Putamen (tissue), 1 donor: ENCODE measurements at regions not wholly inside any gene's neighbourhood (a gene's known extent, or its start where the extent isn't known, plus 50 kb on each side); places are given as distances from the start of the nearest gene placed in this dataset.
A peak's percentile ranks its signal among the peaks of the same experiment; 100 is the strongest.

ENCODE experiments used
- DNase-seq: peaks from one replicate; pipeline ENCODE4 v3.0.0-alpha.2; 2016; ENCODE audit warnings: low spot score

DNA sequence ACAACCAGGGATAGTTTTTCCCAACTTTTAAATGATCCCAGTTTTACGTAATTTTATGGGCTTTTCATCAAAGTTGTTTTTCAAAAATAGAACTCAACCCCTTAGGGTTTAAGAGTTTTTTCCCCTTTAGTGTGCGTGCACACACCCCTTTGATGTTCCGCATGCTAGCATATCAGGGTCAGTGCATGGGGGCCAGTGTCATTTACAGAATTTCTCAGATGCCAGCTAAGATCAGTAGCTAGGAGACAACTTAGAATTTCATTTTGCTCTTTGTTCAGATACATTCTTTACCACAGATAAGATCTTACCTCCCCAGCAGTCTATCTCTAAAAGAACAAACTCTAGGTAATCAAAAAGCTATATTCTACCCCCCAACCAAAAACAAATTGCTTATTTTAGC lies 238.5 kb upstream of the SASH1 start:
- DNase-seq = no peak

DNA sequence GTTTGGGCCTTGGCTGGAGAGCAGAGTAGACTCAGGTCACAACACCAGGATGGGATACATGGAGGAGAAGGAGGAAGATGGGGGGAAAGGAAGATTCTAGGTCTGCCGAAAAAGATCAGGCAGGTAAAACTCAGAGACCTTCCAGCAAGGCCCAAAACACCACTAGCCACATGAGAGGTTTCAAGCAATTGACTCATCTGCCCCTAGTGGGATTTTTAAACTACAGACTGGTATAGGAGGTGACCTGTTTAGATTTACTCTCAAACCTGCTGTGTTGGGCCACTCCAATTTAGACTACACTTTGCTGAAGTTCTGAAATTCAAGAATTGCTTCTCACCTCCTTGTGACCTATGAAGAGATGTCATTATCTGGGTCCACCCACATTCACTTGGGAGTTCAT lies 236.9 kb upstream of the SASH1 start:
- no peak for DNase-seq

- DNase-seq = no peak
These were observed 234.7 kb upstream of the SASH1 start for GRCh38 chr6:148107911-148108310.

DNA sequence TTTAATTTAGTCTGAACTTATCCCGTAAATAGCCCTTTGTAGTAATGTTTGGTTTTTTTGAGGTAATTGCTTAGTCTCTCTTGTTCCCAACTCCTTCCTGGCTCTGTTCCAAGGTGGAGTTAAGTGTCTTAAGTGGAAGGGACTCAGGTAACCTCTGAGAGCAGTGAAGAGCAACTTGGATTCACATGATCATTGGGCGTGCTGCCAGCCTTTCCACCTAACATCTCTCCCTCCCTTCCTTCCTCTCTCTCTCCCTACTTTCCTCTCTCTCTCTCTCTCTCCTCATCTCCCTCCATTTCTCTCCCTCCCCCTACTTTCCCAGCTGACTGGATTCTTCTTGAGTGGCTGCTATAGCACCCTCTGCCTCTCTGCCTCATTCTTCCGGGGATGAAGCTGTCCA lies 232.9 kb upstream of the SASH1 start:
- DNase-seq = no peak

- no peak for DNase-seq
These were observed 231.7 kb upstream of the SASH1 start for GRCh38 chr6:148110925-148111324.

DNA sequence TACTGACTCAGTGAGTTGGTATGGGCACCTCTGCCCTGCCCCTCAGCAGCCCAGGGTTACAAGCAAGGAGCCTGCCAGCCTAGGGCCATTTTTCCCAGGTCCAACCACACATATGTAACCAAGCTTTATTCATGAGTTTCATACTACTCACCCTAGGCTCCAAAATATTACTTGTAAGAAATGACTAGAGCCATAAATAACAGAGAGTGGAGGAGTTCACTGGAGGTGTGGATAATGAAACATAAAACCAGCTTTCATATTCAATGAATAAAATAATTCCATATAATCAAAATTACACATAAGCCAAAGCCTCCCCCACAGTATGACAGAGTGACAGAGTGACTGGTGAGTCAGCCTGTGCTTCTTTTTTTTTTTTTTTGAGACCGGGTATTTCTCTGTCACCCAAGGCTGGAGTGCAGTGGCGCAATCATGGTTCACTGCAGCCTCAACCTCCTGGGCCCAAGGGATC lies 229.8 kb upstream of the SASH1 start:
- peak; percentile 49 for DNase-seq

DNA sequence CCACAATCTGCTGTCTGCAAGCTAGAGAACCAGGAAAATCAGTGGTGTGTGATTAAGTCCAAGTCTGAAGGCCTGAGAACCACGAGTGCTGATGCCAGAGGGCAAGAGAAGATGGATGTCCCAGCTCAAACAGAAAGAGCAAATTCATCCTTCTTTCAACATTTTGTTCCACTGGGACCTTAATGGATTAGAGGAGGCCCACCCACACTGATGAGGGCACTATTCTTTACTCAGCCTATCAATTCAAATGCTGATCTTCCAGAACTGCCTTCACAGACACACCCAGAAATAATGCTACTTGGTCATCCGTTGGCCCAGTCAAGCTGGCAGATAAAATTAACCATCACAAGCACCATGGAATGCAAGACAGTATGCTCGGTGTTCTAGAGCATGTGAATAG lies 226.6 kb upstream of the SASH1 start:
- no peak for DNase-seq

DNA sequence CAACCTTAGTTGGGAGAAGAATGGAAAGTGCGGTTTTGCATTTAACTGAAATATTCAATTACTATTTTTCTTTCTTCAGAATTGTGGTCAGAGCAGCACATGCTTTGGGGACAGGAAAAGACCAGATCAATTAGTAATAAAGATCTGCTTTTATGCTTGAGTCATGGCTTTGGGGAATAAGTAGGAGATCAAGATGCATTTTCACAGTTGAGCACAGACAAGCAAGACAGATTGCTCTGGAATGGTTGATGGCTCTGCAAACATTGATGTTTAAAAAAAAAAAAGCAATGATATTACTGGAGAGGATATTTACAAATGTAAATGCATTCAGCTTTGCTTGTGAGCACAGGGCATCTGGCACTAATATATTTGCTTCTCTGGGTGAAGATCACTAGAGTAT lies 224.4 kb upstream of the SASH1 start:
- DNase-seq = no peak

GRCh38 chr6:148128014-148128730 lies 214.5 kb upstream of the SASH1 start:
- DNase-seq = no peak

DNA sequence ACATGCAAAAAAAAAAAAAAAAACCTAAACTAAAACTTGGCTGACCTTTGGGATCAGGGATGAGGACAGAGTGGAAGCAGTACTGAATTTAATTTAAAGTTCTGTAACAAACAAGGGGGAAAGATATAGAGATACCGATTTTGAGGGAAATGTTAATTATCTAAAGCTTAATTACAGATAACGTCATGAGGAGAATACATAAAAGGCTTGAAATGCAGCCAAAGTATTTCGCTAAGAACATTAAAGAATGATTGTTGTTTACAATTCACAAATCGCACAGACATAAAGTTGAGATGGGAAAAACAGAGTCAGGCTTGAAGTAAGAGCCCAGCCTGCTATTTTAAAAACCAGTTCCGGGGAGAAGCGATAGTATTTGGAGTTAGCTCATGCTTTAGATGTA lies 208.0 kb upstream of the SASH1 start:
- DNase-seq = no peak

- no peak for DNase-seq
These were observed 206.1 kb upstream of the SASH1 start for GRCh38 chr6:148136586-148136985.

GRCh38 chr6:148137652-148138051 lies 205.0 kb upstream of the SASH1 start:
- DNase-seq = no peak

- DNase-seq = no peak
These were observed 204.1 kb upstream of the SASH1 start for GRCh38 chr6:148138573-148138972.

DNA sequence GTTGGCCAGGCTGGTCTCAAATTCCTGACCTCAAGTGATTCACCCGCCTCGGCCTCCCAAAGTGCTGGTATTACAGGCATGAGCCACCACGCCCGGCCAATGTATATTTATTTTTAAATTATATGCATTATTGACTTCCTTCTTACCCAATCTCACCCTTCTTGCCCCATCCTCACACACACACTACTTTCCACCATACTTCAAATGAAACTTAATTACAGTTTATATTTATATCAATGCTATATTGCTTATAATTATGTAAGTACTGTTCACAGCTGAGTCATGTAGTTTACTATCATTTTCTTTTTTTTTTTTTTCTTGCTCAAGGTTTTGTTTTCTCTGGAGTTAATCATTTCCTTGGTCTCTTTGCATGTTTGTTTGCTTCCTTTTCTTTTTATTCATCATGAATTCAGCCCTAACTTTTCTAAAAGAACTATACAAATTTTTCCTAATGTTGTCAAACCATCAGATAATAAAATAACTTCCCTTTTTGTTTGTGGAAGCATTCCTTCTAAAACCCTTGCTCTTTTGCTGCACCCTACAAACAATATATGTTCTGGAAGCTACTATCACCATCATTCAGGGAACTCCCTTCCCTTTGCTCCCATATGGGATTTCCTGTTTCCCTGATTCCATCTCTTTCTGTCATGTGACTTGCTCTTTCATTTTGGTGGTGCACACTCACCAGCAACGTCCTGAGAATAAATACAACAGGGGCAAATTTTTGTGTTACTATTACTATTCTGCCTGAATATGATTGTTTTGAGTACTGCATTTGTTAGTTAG lies 201.7 kb upstream of the SASH1 start:
- no peak for DNase-seq

DNA sequence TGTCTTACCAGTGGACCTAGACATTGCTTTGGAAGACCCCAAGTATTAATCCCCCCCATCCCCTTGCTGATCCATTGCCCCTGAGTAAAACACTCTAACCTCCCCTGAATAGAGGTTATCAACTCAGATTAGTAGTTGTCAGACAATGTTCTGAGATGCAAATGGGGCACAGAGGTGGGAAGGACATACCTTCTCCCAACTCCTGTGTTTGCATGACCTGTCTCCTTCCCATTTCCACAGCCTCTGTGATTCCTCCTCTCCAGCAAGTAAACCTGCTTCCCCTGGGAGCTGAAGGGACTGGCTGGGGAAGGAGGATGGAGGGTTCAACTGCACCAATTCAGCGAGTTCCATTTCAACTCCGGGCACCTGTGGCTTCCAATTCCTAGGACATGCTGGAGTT lies 199.8 kb upstream of the SASH1 start:
- no peak for DNase-seq

- peak; percentile 21 for DNase-seq
These were observed 198.9 kb upstream of the SASH1 start for GRCh38 chr6:148143771-148144170.

- peak; percentile 64 for DNase-seq
These were observed 197.6 kb upstream of the SASH1 start for GRCh38 chr6:148144917-148145521.

DNA sequence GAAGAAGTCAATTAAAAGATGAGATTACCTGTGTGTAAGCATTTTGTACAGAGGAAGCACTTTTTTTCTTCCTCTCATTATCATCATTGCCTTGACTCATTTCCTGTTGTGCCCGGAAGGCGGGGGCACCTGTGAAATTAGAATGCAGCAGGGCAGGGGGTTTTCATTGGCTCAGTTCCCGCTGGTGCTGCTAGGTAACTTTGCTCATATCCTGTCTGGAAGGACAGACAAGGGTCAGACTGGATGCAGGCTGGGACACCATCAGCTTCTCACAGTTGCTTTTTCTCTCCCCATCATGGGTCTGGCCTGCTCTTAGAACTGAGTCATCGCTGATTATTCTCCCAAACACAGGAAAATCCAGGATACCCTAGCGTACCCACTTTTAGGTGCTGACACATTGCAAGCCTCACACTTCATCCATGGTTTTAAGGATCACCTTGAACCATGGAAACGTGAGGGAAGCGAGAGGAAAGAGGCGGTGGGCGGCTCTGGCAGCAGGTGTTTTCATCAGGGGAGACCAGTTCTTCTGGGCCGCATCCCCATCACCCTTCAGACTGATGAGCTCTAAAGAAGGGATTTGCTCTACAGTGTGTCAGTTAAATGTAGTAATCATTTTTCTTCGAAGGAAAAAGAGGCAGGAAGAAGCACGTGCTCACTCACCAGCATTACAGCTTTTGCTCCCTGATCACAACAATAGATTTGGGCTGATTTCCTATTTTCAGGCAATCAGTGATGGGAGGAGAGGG lies 195.7 kb upstream of the SASH1 start:
- no peak for DNase-seq

- DNase-seq = no peak
These were observed 195.2 kb upstream of the SASH1 start for GRCh38 chr6:148147463-148147830.

DNA sequence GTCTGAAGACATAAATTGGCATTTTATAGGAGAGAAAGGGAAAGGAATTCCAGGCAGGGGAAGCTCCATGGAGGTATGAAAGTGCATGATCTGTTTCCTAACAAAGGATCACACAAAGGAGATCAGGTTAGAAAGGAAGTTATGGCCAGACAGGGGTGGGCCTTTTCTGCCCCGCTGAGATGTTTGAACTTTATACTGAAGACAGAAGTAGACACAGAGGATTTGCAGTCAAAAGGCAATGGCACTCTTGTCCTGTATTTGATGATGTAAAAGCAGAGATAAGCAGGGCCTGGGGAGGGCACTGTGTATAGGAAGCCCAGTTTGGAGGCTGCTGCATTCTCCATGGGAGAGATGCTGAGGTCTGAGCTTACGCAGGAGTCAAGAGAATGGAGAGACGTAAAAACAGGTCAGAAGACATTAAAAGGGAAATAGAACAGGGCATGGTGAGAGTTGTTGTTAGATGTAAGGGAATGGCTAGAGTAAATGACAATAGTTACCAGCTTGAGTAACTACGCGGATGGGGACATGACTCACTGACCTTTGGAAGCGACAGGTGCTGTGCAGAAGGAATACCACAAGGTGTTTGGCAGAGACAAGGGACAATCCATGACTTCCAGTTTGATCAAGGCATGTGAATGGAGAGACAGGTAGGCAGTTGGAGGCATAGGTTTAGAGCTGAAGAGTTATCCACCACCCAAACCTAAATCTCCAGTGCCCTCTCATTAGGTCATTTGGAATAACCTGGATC lies 190.6 kb upstream of the SASH1 start:
- DNase-seq = no peak

- DNase-seq = no peak
These were observed 188.0 kb upstream of the SASH1 start for GRCh38 chr6:148154668-148155067.

DNA sequence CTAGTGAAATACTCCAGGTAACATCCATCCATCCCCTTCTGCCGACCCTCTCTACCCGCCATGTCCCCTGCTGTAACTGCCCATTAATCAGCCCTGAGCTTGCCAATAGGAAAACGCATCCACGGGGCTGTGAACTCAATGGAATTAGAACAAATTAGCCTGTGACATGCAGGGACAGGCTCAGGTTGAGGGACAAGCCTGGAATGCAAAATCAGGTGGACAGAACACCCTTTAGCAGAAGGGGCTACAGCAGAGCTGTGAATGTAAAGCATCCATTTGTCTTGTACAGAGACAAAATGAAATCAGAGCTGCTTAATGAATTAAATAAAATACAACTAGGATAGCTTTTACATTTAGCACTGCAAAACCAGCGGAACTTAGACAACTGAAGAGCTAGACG lies 187.3 kb upstream of the SASH1 start:
- no peak for DNase-seq
